BE2C (cell line): ENCODE measurements at regions not wholly inside any gene's neighbourhood (a gene's known extent, or its start where the extent isn't known, plus 50 kb on each side); places are given as distances from the start of the nearest gene placed in this dataset.

Source experiments
- DNase-seq: peaks from one replicate; pipeline ENCODE4 v3.0.0-alpha.2; 2020
- H3K27me3 ChIP-seq: fragments of 250-450 bp; sonication (Bioruptor Pico); 2 replicates; pipeline ENCODE4 v1.5.1; 2020; ENCODE audit warnings: mild to moderate bottlenecking
- H3K36me3 ChIP-seq: fragments of 250-450 bp; sonication (Bioruptor Pico); 2 replicates; pipeline ENCODE4 v1.5.1; 2020; ENCODE audit warnings: mild to moderate bottlenecking
- H3K4me1 ChIP-seq: fragments of 250-450 bp; sonication (Bioruptor Pico); 2 replicates; pipeline ENCODE4 v1.5.1; 2020
- H3K4me3 ChIP-seq: 2 replicates; pipeline ENCODE4 v1.5.1; 2011; ENCODE audit warnings: low read depth, low read length
- H3K9me3 ChIP-seq: fragments of 250-450 bp; sonication (Bioruptor Pico); 2 replicates; pipeline ENCODE4 v1.5.1; 2020
- TF ChIP-seq, protein P1 (sequence below): IDR thresholded peaks from 2 replicates; pipeline ENCODE4 v1.5.1; 2012; ENCODE audit warnings: mild to moderate bottlenecking, low read depth, low read length

GRCh38 chr5:6829150-6829784 lies 116.0 kb downstream of the TENT4A start:
- no peaks in the 10 kb centered on the region; the same call in 1 of the 2 replicates for H3K9me3 ChIP-seq
- DNase-seq, result no peak
- H3K4me1 ChIP-seq, result peaks cover 4% of the 10 kb centered on the region; the same call in 1 of the 2 replicates
- H3K4me3 ChIP-seq, result no peak overlapping the region
- TF ChIP-seq, protein P1, sequence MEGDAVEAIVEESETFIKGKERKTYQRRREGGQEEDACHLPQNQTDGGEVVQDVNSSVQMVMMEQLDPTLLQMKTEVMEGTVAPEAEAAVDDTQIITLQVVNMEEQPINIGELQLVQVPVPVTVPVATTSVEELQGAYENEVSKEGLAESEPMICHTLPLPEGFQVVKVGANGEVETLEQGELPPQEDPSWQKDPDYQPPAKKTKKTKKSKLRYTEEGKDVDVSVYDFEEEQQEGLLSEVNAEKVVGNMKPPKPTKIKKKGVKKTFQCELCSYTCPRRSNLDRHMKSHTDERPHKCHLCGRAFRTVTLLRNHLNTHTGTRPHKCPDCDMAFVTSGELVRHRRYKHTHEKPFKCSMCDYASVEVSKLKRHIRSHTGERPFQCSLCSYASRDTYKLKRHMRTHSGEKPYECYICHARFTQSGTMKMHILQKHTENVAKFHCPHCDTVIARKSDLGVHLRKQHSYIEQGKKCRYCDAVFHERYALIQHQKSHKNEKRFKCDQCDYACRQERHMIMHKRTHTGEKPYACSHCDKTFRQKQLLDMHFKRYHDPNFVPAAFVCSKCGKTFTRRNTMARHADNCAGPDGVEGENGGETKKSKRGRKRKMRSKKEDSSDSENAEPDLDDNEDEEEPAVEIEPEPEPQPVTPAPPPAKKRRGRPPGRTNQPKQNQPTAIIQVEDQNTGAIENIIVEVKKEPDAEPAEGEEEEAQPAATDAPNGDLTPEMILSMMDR, result no peak
- H3K27me3 ChIP-seq, result no peaks in the 10 kb centered on the region
- no peaks in the 10 kb centered on the region for H3K36me3 ChIP-seq

DNA sequence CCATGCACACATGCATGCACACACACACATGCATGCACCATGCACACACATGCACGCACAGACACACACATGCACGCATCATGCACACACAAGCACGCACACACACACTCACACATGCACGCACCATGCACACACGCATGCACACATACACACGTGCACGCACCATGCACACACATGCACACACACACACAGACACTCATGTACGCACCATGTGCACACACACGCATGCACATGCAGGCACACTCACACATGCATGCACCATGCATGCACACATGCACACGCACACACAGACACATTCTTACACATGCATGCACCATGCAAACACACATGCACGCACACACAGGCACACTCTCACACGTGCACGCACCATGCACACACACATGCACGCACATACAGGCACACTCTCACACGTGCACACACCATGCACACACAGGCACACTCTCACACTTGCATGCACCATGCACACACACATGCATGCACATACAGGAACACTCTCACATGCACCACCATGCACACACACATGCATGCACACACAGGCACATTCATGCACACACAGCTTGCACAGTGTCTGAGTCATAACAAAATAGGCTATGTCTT lies 117.5 kb downstream of the TENT4A start:
- Histone ChIP-seq H3K36me3 (no peaks in the 10 kb centered on the region), H3K27me3 (no peaks in the 10 kb centered on the region), H3K4me1 (peaks cover 4% of the 10 kb centered on the region; the same call in 1 of the 2 replicates), H3K9me3 (no peaks in the 10 kb centered on the region; the same call in 1 of the 2 replicates), H3K4me3 (no peak overlapping the region)
- no peak for DNase-seq
- TF ChIP-seq, protein P1, result no peak

- H3K36me3 ChIP-seq, result no peaks in the 10 kb centered on the region
Observed at GRCh38 chr5:6831678-6832671, 118.7 kb downstream of the TENT4A start.

DNA sequence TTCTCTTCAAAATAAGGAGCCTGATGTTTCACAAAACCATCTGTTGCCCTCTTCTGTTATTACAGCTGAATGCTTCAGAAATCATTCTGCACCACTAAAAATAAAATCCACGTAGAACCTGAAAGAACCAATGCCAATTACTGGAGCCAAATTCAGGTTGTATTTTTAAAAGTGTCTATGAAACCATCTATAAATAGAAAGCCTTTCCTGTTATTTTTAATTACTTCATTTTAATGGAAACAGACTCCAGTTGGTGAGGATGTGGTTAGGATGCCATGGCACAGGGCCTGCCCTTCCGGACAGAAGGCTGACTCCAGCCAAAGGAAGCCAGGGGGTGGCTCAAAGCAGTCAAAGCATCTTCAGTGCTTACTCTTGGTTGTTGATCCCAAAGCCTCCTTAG lies 119.8 kb downstream of the TENT4A start:
- Histone ChIP-seq H3K9me3 (peaks cover 4% of the 10 kb centered on the region; the same call in 1 of the 2 replicates), H3K4me1 (no peaks in the 10 kb centered on the region), H3K27me3 (no peaks in the 10 kb centered on the region), H3K36me3 (no peaks in the 10 kb centered on the region), H3K4me3 (no peak overlapping the region)
- DNase-seq, result no peak
- TF ChIP-seq, protein P1, result no peak

More at GRCh38 chr5:6831678-6832671, 118.7 kb downstream of the TENT4A start:
- TF ChIP-seq, protein P1, result no peak
- H3K4me1 ChIP-seq, result peaks cover 4% of the 10 kb centered on the region; the same call in 1 of the 2 replicates
- H3K27me3 ChIP-seq, result no peaks in the 10 kb centered on the region
- DNase-seq, result no peak
- H3K4me3 ChIP-seq, result no peak overlapping the region
- H3K9me3 ChIP-seq, result no peaks in the 10 kb centered on the region; the same call in 1 of the 2 replicates

DNA sequence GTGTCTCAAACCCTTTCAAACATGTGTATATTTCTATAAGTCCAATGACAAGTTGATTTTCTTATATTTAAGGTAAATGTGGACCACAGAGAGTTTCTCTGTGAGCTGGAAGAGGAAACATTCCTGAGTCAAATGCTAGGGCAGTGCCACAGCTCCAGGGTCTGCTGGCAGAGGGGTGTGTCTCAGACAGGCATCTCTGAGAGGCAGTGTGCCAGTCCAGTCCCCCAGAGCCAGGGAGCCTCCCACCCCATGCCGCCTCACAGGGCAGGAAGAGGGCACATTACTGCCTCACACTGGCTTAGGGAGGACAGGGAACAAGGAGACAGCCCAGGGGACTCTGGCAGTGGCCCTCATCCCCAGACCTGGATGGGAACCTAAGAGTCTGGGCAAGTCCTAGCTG lies 120.2 kb downstream of the TENT4A start:
- DNase-seq, result no peak
- no peaks in the 10 kb centered on the region for H3K36me3 ChIP-seq
- peaks cover 4% of the 10 kb centered on the region; the same call in 1 of the 2 replicates for H3K9me3 ChIP-seq
- no peaks in the 10 kb centered on the region for H3K27me3 ChIP-seq
- TF ChIP-seq, protein P1, result no peak
- no peaks in the 10 kb centered on the region for H3K4me1 ChIP-seq
- H3K4me3 ChIP-seq, result no peak overlapping the region
